Stimulated activated CD8-positive, alpha-beta memory T cell treated with anti-CD3 and anti-CD28 coated beads, Interleukin-4, amount 100 ng/mL, for 1 hour (primary cell): ENCODE measurements at regions not wholly inside any gene's neighbourhood (a gene's known extent, or its start where the extent isn't known, plus 50 kb on each side); places are given as distances from the start of the nearest gene placed in this dataset.
"Not testable (repeated sequence)": the region's sequence is repeated elsewhere in the genome, so short reads cannot be mapped to it uniquely, and the experiment has no call there.

Source experiments
- DNase-seq, 2 donors: peaks; one replicate each; pipeline ENCODE4 v3.0.0-alpha.2; 2020; ENCODE audit warnings: low read depth in 2 of 2, low spot score in 1 of 2

- DNase-seq, result not testable (repeated sequence)
These were observed 56.1 kb downstream of the ZNF22 start for GRCh38 chr10:45056806-45057205.

GRCh38 chr10:45058580-45058979 lies 57.9 kb downstream of the ZNF22 start:
- DNase-seq, result no peak

GRCh38 chr10:45058992-45059561 lies 58.4 kb downstream of the ZNF22 start:
- DNase-seq, result no peak

- DNase-seq, result no peak
These were observed 58.9 kb downstream of the ZNF22 start for GRCh38 chr10:45059632-45060031.

- DNase-seq, result no peak
These were observed 61.3 kb downstream of the ZNF22 start for GRCh38 chr10:45061982-45062381.

- no peak for DNase-seq
These were observed 63.0 kb downstream of the ZNF22 start for GRCh38 chr10:45063591-45064231.

GRCh38 chr10:45064998-45065397 lies 64.3 kb downstream of the ZNF22 start:
- DNase-seq, result no peak

GRCh38 chr10:45071043-45071813 lies 70.5 kb downstream of the ZNF22 start:
- no peak for DNase-seq

GRCh38 chr10:45075216-45075615 lies 74.5 kb downstream of the ZNF22 start:
- no peak for DNase-seq

- DNase-seq, result no peak
These were observed 75.2 kb downstream of the ZNF22 start for GRCh38 chr10:45075826-45076380.

- no peak for DNase-seq
These were observed 76.2 kb downstream of the ZNF22 start for GRCh38 chr10:45076891-45077290.

- DNase-seq, result no peak
These were observed 79.6 kb downstream of the ZNF22 start for GRCh38 chr10:45080331-45080730.

- no peak for DNase-seq
These were observed 81.5 kb downstream of the ZNF22 start for GRCh38 chr10:45082176-45082575.

GRCh38 chr10:45091968-45092367 lies 91.2 kb downstream of the ZNF22 start:
- no peak for DNase-seq

- no peak for DNase-seq
These were observed 93.2 kb downstream of the ZNF22 start for GRCh38 chr10:45093945-45094344.

GRCh38 chr10:45095286-45095685 lies 94.6 kb downstream of the ZNF22 start:
- no peak for DNase-seq

GRCh38 chr10:45096001-45096400 lies 95.3 kb downstream of the ZNF22 start:
- DNase-seq, result no peak

- DNase-seq, result no peak
These were observed 99.7 kb downstream of the ZNF22 start for GRCh38 chr10:45100429-45100828.

- DNase-seq, result no peak
These were observed 104.0 kb downstream of the ZNF22 start for GRCh38 chr10:45104674-45105073.

- DNase-seq, result not testable (repeated sequence)
These were observed 104.6 kb downstream of the ZNF22 start for GRCh38 chr10:45105309-45105708.

- no peak for DNase-seq
These were observed 105.6 kb downstream of the ZNF22 start for GRCh38 chr10:45106236-45106856.

GRCh38 chr10:45111509-45111908 lies 110.8 kb downstream of the ZNF22 start:
- DNase-seq, result no peak
